GM20000 (cell line): ENCODE measurements at regions not wholly inside any gene's neighbourhood (a gene's known extent, or its start where the extent isn't known, plus 50 kb on each side); places are given as distances from the start of the nearest gene placed in this dataset.

Source experiments
- DNase-seq: peaks from one replicate; pipeline ENCODE4 v3.0.0; 2012; ENCODE audit warnings: low spot score
- TF ChIP-seq, protein P1 (sequence below): IDR thresholded peaks from 2 replicates; pipeline ENCODE4 v1.5.1; 2012; ENCODE audit warnings: mild to moderate bottlenecking, control low read depth; ENCODE audit errors: extremely low read depth, missing control alignments

DNA sequence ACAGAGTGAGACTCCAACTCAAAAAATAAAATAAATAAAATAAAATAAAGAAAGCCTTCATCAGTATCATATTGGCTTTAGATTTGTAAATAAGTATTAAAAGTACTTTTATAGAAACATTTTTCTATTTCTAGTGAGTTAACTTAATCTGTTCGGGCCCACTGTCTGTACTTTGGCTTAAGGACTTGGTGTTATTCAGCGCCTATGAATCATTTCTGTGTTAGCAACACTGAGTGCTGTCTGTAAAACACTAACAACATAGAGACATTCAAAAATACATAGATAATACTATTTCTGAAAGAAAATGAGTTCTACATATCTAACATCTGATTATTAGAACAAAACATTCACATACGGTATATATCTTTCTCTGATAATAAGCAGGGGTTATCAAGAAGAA lies 221.5 kb upstream of the CDH19 start:
- no peak for DNase-seq
- TF ChIP-seq, protein P1, sequence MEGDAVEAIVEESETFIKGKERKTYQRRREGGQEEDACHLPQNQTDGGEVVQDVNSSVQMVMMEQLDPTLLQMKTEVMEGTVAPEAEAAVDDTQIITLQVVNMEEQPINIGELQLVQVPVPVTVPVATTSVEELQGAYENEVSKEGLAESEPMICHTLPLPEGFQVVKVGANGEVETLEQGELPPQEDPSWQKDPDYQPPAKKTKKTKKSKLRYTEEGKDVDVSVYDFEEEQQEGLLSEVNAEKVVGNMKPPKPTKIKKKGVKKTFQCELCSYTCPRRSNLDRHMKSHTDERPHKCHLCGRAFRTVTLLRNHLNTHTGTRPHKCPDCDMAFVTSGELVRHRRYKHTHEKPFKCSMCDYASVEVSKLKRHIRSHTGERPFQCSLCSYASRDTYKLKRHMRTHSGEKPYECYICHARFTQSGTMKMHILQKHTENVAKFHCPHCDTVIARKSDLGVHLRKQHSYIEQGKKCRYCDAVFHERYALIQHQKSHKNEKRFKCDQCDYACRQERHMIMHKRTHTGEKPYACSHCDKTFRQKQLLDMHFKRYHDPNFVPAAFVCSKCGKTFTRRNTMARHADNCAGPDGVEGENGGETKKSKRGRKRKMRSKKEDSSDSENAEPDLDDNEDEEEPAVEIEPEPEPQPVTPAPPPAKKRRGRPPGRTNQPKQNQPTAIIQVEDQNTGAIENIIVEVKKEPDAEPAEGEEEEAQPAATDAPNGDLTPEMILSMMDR: no peak

DNA sequence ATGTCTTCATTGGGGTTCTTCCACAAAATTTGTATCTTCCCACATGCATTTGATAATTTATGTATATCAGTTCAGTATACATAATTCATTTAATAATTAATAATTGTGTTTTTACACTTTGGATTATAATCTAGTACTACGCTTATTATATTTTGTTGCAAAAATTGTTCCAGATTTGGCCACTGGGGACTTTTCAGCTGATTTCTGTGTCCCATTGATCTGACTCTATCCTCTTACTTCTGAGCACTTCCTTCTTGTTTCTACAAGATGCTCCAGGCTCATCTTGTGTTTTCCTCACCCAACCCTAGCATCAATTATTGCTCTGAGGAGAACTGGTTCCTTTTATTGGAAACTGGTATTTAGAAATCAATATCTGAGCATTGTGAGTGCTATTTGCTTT lies 215.3 kb upstream of the CDH19 start:
- no peak for DNase-seq
- TF ChIP-seq, protein P1: no peak

DNA sequence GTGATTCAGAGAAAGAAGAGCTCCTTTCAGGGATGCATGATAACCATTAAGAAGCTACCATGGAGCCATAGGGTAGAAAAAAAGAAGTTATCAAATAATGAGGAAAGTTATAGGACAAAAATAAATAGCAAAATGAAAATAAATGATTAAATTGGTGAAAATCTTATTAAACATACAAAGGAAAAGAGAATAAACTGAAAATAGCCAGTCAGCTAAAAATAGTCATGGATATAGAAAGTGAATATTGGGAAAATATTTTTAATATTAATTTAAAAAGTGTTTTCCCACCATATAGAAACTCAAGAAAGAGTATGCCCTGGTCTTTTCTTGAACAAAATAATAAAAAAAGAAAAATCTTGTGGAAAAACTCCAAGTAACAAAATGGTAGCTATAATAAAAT lies 209.2 kb upstream of the CDH19 start:
- TF ChIP-seq, protein P1: no peak
- DNase-seq: no peak

DNA sequence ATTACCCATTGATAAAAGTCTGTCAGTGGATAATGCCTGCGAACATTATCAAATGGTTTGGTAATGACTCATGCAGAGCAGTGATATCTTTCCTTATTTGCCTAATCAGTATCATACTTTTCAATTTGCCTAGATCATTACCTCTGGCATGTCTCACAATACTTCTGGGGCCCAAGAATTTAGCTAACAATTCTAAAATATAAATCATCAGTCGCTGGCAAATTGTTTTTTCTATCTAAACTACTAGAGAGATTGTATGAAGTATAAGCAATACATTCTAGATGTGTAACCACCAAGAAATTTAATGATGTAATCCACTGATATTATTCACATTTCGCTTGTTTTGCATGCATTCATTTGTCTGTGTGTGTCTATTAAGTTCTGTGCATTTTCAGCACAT lies 191.2 kb upstream of the CDH19 start:
- TF ChIP-seq, protein P1: no peak
- no peak for DNase-seq

DNA sequence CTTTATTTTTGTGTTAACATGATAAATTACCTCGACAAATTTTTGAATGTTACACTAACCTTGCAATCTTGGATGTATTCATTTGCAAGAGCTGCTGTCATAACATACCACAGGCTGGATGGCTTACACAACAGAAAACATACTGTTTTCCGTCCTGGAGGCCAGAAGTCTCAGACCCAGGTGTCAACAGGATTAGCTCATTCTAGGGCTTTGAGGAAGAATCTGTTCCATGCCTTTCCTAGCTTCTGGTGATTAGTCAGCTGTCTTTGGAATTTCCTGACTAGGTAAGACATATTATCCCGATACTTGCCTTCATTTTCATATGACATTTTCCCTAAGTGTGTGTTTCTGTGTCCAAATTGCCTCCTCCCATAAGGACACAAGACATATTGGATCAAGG lies 188.6 kb upstream of the CDH19 start:
- TF ChIP-seq, protein P1: no peak
- no peak for DNase-seq

DNA sequence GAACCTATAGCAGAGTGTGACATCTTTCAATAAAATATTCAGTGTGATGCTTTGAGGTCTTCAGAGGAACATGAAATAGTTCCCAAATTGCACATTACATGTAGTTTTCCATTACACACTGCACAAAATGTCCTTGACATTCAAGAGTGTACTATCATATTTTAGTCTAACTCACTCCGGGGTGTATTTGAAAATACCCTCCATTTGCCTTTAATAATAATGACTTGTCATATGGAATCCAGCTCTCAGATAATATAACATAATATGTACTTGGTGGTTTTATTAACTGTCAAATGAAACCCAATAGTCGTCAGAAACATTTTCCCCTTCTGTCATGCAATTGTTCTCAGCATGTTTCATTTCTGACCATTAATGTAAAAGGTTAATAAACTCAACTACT lies 176.7 kb upstream of the CDH19 start:
- no peak for DNase-seq
- TF ChIP-seq, protein P1: no peak

DNA sequence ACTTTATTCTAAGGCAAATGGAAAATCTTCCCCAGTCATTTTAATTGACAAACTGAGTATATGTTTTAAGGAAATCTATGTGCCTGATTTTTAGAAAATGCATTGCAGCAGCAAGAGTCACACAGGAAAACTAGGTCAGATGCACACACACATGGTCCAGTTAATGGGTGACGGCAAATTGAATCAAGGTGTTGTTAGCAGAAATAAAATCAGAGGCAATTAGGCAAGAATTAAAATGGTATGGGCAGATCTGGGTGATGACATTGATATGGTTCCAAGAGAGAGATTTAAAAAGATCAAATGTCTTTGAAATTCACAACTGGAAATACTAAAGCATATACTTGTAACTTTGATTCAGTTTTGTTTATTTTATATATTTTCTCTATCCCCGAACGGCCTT lies 174.2 kb upstream of the CDH19 start:
- TF ChIP-seq, protein P1: no peak

DNA sequence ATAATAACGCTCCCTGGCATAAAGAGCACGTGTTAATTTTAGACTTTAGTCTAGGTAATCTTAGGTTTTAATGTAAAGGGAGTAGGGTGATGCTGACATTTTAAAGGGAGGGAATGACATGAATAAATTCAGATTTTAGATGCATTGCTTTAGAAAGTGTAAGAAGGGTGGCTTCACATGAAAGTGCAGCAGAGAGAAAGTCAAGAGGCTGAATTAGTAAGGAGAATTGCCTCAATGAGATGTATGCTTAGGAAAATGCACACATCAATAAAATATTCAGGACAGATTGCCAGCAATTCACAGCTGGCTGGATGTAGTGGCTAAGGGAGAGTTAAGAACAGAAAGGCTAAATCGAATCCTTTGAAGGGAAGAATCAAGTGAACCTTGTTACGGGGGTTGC lies 165.5 kb upstream of the CDH19 start:
- no peak for DNase-seq
- TF ChIP-seq, protein P1: no peak

More for the DNA sequence above, 174.2 kb upstream of the CDH19 start:
- DNase-seq: no peak
